Ishikawa (cell line): ENCODE measurements at regions not wholly inside any gene's neighbourhood (a gene's known extent, or its start where the extent isn't known, plus 50 kb on each side); places are given as distances from the start of the nearest gene placed in this dataset.

Experiments used
- CEBPB ChIP-seq: IDR thresholded peaks from 2 replicates; pipeline ENCODE4 v1.6.1; 2012
- CREB1 ChIP-seq: IDR thresholded peaks from 2 replicates; pipeline ENCODE4 v1.6.1; 2012; ENCODE audit warnings: low read depth
- EGR1 ChIP-seq: IDR thresholded peaks from 2 replicates; pipeline ENCODE4 v1.6.1; 2012
- EP300 ChIP-seq: IDR thresholded peaks from 2 replicates; pipeline ENCODE4 v1.6.1; 2012; ENCODE audit warnings: borderline replicate concordance
- FOXM1 ChIP-seq: IDR thresholded peaks from 2 replicates; pipeline ENCODE4 v1.6.1; 2012; ENCODE audit warnings: low read depth, borderline replicate concordance
- MAX ChIP-seq: IDR thresholded peaks from 2 replicates; pipeline ENCODE4 v1.6.1; 2012
- NFIC ChIP-seq: IDR thresholded peaks from 2 replicates; pipeline ENCODE4 v1.6.1; 2012
- RAD21 ChIP-seq: IDR thresholded peaks from 2 replicates; pipeline ENCODE4 v1.6.1; 2012; ENCODE audit warnings: low read depth
- TAF1 ChIP-seq: IDR thresholded peaks from 2 replicates; pipeline ENCODE4 v1.6.1; 2012; ENCODE audit warnings: low read depth, mild to moderate bottlenecking
- TCF12 ChIP-seq: IDR thresholded peaks from 2 replicates; pipeline ENCODE4 v1.6.1; 2012; ENCODE audit warnings: low read depth
- TEAD4 ChIP-seq: IDR thresholded peaks from 2 replicates; pipeline ENCODE4 v1.6.1; 2012
- USF1 ChIP-seq: IDR thresholded peaks from 2 replicates; pipeline ENCODE4 v1.6.1; 2012
- YY1 ChIP-seq: IDR thresholded peaks from 2 replicates; pipeline ENCODE4 v1.6.1; 2012; ENCODE audit warnings: low read depth
- ZBTB7A ChIP-seq: IDR thresholded peaks from 2 replicates; pipeline ENCODE4 v1.6.1; 2012; ENCODE audit warnings: low read depth
- TF ChIP-seq, protein P1 (sequence below): IDR thresholded peaks from 2 replicates; pipeline ENCODE4 v1.6.1; 2012; ENCODE audit warnings: low read depth, mild to moderate bottlenecking

GRCh38 chr2:95682889-95683517 is 91.2 kb downstream of the TRIM43 start:
- TF ChIP-seq, protein P1, sequence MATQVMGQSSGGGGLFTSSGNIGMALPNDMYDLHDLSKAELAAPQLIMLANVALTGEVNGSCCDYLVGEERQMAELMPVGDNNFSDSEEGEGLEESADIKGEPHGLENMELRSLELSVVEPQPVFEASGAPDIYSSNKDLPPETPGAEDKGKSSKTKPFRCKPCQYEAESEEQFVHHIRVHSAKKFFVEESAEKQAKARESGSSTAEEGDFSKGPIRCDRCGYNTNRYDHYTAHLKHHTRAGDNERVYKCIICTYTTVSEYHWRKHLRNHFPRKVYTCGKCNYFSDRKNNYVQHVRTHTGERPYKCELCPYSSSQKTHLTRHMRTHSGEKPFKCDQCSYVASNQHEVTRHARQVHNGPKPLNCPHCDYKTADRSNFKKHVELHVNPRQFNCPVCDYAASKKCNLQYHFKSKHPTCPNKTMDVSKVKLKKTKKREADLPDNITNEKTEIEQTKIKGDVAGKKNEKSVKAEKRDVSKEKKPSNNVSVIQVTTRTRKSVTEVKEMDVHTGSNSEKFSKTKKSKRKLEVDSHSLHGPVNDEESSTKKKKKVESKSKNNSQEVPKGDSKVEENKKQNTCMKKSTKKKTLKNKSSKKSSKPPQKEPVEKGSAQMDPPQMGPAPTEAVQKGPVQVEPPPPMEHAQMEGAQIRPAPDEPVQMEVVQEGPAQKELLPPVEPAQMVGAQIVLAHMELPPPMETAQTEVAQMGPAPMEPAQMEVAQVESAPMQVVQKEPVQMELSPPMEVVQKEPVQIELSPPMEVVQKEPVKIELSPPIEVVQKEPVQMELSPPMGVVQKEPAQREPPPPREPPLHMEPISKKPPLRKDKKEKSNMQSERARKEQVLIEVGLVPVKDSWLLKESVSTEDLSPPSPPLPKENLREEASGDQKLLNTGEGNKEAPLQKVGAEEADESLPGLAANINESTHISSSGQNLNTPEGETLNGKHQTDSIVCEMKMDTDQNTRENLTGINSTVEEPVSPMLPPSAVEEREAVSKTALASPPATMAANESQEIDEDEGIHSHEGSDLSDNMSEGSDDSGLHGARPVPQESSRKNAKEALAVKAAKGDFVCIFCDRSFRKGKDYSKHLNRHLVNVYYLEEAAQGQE: 0 out of 2 replicates have a peak, but pooled peaks have one; percentile 7

- TF ChIP-seq RAD21: no peak
- no peak for TF ChIP-seq USF1
- no peak for TF ChIP-seq CREB1
- no peak for TF ChIP-seq EGR1
- TF ChIP-seq NFIC: no peak
- TF ChIP-seq TAF1: no peak
- TF ChIP-seq FOXM1: no peak
- TF ChIP-seq YY1: no peak
- TF ChIP-seq EP300: no peak
- no peak for TF ChIP-seq TCF12
- TF ChIP-seq MAX: no peak
- no peak for TF ChIP-seq ZBTB7A
- no peak for TF ChIP-seq TEAD4
- TF ChIP-seq, protein P1: no peak
- TF ChIP-seq CEBPB: no peak
Observed at GRCh38 chr2:95685513-95685912, 93.7 kb downstream of the TRIM43 start.

DNA sequence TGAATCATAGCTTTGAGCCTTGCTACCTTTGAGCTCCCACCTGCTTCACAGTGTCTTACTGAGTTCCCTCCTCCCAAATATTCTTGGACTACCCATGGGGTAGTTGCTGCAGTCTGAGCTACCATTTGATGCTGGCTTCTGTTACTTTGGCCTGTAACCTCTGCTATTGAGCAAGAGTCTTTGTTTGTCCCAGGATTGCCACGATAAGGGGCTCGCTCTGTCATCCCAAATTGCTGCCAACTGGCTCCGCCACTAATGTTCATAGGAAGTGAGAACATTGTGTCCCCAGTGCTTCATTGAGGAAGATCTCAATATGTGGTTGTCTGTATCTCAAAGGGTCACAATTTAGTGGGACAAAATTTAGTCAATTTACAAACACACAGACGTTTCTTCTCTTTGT is 103.8 kb downstream of the TRIM43 start:
- TF ChIP-seq YY1: no peak
- no peak for TF ChIP-seq MAX
- no peak for TF ChIP-seq RAD21
- TF ChIP-seq CEBPB: no peak
- TF ChIP-seq, protein P1: no peak
- no peak for TF ChIP-seq TAF1
- no peak for TF ChIP-seq USF1
- no peak for TF ChIP-seq NFIC
- TF ChIP-seq TEAD4: no peak
- TF ChIP-seq EP300: no peak
- TF ChIP-seq CREB1: no peak
- no peak for TF ChIP-seq FOXM1
- no peak for TF ChIP-seq TCF12
- no peak for TF ChIP-seq ZBTB7A

- TF ChIP-seq TEAD4 (no peak), NFIC (no peak), EGR1 (no peak), CREB1 (no peak), CEBPB (no peak), MAX (no peak), EP300 (no peak), YY1 (no peak), TAF1 (no peak), FOXM1 (no peak), ZBTB7A (no peak), USF1 (no peak), RAD21 (no peak), TCF12 (no peak)
- TF ChIP-seq, protein P1: no peak
Observed at GRCh38 chr2:95698146-95698545, 106.3 kb downstream of the TRIM43 start.
